ENCODE measurements at regions not wholly inside any gene's neighbourhood (a gene's known extent, or its start where the extent isn't known, plus 50 kb on each side); places are given as distances from the start of the nearest gene placed in this dataset.

- no peak for TF ChIP-seq CTCF (IDR thresholded peaks at IDR 0.05; ENCODE audit: low read depth, low read length)
- TF ChIP-seq EZH2phosphoT487 (IDR thresholded peaks at IDR 0.05; ENCODE audit: low read depth) = no peak
Measured at GRCh38 chr14:49989966-49990365, 97.1 kb downstream of the ARF6 start.
